Calu3 (cell line): ENCODE measurements at regions not wholly inside any gene's neighbourhood (a gene's known extent, or its start where the extent isn't known, plus 50 kb on each side); places are given as distances from the start of the nearest gene placed in this dataset.

Experiments used
- BruUV-seq: library from RNA; stranded (reverse); fragments of 400-500 nt; replicated peaks from 2 replicates; lab custom pipeline; 2021; lab: Mats Ljungman, UMichigan
- CTCF ChIA-PET: fragments of 300-600 bp; sonication (Branson Sonifier 250); formaldehyde crosslinking; loops from one replicate; lab custom pipeline; 2022; ENCODE audit warnings: antibody characterized with exemption; lab: Charles Lee
- DNase-seq: peaks from one replicate; pipeline ENCODE4 v3.0.0; 2022
- H3K27ac Mint-ChIP-seq: one replicate; pipeline ENCODE4 v1.8.0; 2022; ENCODE audit warnings: mixed read lengths; ENCODE audit not compliant: unreplicated experiment
- H3K27me3 Mint-ChIP-seq: one replicate; pipeline ENCODE4 v1.8.0; 2022; ENCODE audit warnings: mixed read lengths; ENCODE audit not compliant: unreplicated experiment
- H3K36me3 Mint-ChIP-seq: one replicate; pipeline ENCODE4 v1.8.0; 2022; ENCODE audit warnings: mild to moderate bottlenecking, moderate library complexity, mixed read lengths; ENCODE audit not compliant: insufficient read depth, unreplicated experiment
- H3K4me1 Mint-ChIP-seq: one replicate; pipeline ENCODE4 v1.8.0; 2022; ENCODE audit warnings: mild to moderate bottlenecking, low read depth, mixed read lengths; ENCODE audit not compliant: unreplicated experiment
- H3K4me3 Mint-ChIP-seq: one replicate; pipeline ENCODE4 v1.8.0; 2022; ENCODE audit warnings: mild to moderate bottlenecking, low read depth, moderate library complexity, mixed read lengths; ENCODE audit not compliant: unreplicated experiment
- H3K9me3 Mint-ChIP-seq: one replicate; pipeline ENCODE4 v1.8.0; 2022; ENCODE audit warnings: low read depth, mixed read lengths; ENCODE audit not compliant: unreplicated experiment
- intact Hi-C: fragments of 100-400 bp; cut with micrococcal nuclease; formaldehyde crosslinking; loops from one replicate; pipeline ENCODE4 v1.10.0; 2022; ENCODE audit not compliant: unreplicated experiment
- TF ChIP-seq, protein P1 (sequence below): fragments of 200-600 bp; IDR thresholded peaks from one replicate; pipeline ENCODE4 v1.8.0; 2022; ENCODE audit warnings: antibody characterized with exemption; ENCODE audit not compliant: unreplicated experiment

DNA sequence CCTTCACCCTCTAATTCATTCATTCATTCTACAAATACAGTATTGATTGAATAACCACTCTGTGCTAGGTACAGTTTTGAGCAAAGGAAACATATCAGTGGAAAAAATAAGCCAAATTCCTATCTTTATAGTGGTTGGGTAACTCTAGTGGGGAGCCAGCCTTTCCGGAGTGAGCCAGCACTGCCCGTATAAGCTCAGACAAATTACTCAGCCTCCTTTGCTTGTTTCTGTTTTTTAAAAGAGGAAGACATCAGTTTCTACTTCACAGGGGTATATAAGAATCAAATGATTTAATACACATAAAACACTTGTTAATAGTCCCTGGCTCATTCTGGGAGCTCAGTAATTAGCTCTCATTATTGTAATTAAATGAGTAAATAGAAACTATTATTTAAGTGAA, 238.2 kb upstream of the MAD2L1 start:
- H3K36me3 Mint-ChIP-seq: no peaks in the 10 kb centered on the region
- intact Hi-C loops: no loop called here
- no peaks in the 10 kb centered on the region for H3K27me3 Mint-ChIP-seq
- no peaks in the 10 kb centered on the region for H3K9me3 Mint-ChIP-seq
- H3K4me3 Mint-ChIP-seq: no peak overlapping the region
- DNase-seq: no peak
- H3K4me1 Mint-ChIP-seq: no peaks in the 10 kb centered on the region
- CTCF ChIA-PET: no interaction called here
- no peak overlapping the region for H3K27ac Mint-ChIP-seq
- no TSS peak for BruUV-seq
- TF ChIP-seq, protein P1, sequence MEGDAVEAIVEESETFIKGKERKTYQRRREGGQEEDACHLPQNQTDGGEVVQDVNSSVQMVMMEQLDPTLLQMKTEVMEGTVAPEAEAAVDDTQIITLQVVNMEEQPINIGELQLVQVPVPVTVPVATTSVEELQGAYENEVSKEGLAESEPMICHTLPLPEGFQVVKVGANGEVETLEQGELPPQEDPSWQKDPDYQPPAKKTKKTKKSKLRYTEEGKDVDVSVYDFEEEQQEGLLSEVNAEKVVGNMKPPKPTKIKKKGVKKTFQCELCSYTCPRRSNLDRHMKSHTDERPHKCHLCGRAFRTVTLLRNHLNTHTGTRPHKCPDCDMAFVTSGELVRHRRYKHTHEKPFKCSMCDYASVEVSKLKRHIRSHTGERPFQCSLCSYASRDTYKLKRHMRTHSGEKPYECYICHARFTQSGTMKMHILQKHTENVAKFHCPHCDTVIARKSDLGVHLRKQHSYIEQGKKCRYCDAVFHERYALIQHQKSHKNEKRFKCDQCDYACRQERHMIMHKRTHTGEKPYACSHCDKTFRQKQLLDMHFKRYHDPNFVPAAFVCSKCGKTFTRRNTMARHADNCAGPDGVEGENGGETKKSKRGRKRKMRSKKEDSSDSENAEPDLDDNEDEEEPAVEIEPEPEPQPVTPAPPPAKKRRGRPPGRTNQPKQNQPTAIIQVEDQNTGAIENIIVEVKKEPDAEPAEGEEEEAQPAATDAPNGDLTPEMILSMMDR: no peak

DNA sequence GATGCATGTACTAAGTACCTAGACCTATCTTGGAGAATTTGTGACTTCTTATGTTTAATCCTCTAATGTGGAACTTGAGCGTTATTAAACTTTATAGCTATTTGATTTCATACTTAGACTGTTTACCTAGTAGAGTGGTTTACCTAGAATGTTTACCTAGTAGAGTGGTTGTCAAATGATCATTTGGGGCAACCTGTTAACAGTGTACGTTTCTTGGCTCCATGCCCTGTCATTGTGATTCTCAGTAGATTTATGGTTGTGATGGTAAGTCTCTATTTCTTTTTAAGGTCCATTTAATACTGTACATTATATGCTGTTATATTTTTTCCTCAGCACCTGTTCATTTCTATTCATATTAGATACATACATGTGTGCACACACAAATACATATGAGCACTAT, 233.0 kb upstream of the MAD2L1 start:
- DNase-seq: no peak
- BruUV-seq: no TSS peak

DNA sequence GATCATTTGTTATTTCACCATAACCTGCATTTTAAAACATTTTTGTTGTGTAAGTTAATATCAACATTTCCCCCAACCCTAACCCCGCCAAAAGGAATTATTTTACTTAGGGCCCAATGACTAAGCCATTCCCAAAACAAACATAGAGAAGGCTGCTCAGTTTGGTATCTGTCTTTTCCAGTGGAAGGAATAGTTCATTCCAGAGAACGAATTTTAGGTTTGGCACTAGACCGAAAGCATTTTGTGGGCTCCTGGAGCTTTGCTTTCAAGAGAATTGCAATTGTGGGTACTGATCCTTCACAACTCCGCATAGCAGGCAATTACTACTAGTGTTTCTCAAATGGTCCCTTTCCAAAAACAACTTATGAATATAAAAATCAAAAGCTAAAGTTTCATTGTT, 226.7 kb upstream of the MAD2L1 start:
- CTCF ChIA-PET: no interaction called here
- H3K27ac Mint-ChIP-seq: no peak overlapping the region
- no peaks in the 10 kb centered on the region for H3K4me1 Mint-ChIP-seq
- H3K27me3 Mint-ChIP-seq: no peaks in the 10 kb centered on the region
- intact Hi-C loops: no loop called here
- H3K9me3 Mint-ChIP-seq: no peaks in the 10 kb centered on the region
- DNase-seq: no peak
- no peak overlapping the region for H3K4me3 Mint-ChIP-seq
- no peaks in the 10 kb centered on the region for H3K36me3 Mint-ChIP-seq
- TF ChIP-seq, protein P1: no peak
- no TSS peak for BruUV-seq

More for the DNA sequence above, 233.0 kb upstream of the MAD2L1 start:
- H3K27ac Mint-ChIP-seq: no peak overlapping the region
- H3K27me3 Mint-ChIP-seq: no peaks in the 10 kb centered on the region
- CTCF ChIA-PET: interaction anchor here (0.9 kb wide), 1 partner anchor 9 kb away, joined by 4 read pairs; no protein-coding TSS in a partner anchor
- no peaks in the 10 kb centered on the region for H3K4me1 Mint-ChIP-seq
- H3K9me3 Mint-ChIP-seq: no peaks in the 10 kb centered on the region
- H3K4me3 Mint-ChIP-seq: no peak overlapping the region
- TF ChIP-seq, protein P1: no peak
- H3K36me3 Mint-ChIP-seq: no peaks in the 10 kb centered on the region
- intact Hi-C loops: no loop called here

DNA sequence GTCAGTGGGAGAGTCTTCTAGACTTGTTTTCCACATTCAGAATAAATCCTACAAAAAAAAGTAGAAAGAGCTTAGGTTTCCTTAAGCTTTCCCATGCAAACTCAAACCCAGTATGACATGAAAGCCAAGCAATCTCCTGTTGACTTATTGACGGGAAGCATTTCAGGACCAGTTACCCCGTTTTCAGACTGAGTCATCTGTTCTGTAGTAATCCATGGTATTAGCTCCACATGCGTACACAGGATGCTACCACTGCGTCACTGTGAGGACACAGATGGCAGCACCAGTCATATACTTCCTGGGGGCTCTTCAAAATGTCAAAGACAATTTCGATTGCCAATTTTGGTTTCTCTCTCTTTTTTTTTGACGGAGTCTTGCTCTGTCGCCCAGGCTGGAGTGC, 224.9 kb upstream of the MAD2L1 start:
- BruUV-seq: no TSS peak
- Mint-ChIP-seq H3K4me1 (no peaks in the 10 kb centered on the region), H3K9me3 (no peaks in the 10 kb centered on the region), H3K36me3 (no peaks in the 10 kb centered on the region), H3K4me3 (no peak overlapping the region), H3K27ac (no peak overlapping the region), H3K27me3 (no peaks in the 10 kb centered on the region)
- intact Hi-C loops: no loop called here
- TF ChIP-seq, protein P1: no peak
- CTCF ChIA-PET: interaction anchor here (0.6 to 1.2 kb wide), 2 partner anchors 9 to 32 kb away, joined by 3 to 4 read pairs; no protein-coding TSS in a partner anchor
- DNase-seq: no peak
